ENCODE measurements at regions not wholly inside any gene's neighbourhood (a gene's known extent, or its start where the extent isn't known, plus 50 kb on each side); places are given as distances from the start of the nearest gene placed in this dataset.

GRCh38 chr12:3972576-3972975, 99.4 kb upstream of the PARP11 start:
- H2AK9ac ChIP-seq (replicated peaks; ENCODE audit: low read depth, low read length, poor library complexity): no peak overlapping the region
- no peaks in the 10 kb centered on the region for H4K20me1 ChIP-seq (ENCODE audit: insufficient read depth, low read length)
- H3K23ac ChIP-seq (ENCODE audit: low read depth, low read length): no peak overlapping the region
- no peak overlapping the region for H2AK5ac ChIP-seq (ENCODE audit: low read depth, low read length)
- CTCF ChIA-PET: no interaction called here
- in situ Hi-C loops (cut with MboI; ENCODE audit: low sequenced_read_pairs) (no loop called here), dilution Hi-C loops (cut with HindIII; ENCODE audit: low sequenced_read_pairs, unreplicated experiment) (no loop called here), intact Hi-C loops (cut with micrococcal nuclease) (loop anchor here (10.0 kb wide), 1 partner anchor 78 kb away; no protein-coding TSS in a partner anchor)
- no peak overlapping the region for H3K9ac ChIP-seq (ENCODE audit: low read depth, low read length)
- no peak for DNase-seq
- no peak overlapping the region for H3K4me3 ChIP-seq (ENCODE audit: insufficient read depth, low read depth, low read length)
- H2BK15ac ChIP-seq (ENCODE audit: low read depth, low read length): no peak overlapping the region
- H3K9me3 ChIP-seq (ENCODE audit: control insufficient read depth, insufficient read depth, low read length): no peaks in the 10 kb centered on the region
- H4K8ac ChIP-seq (ENCODE audit: low read depth in 2 of 2, low read length in 2 of 2): no peak overlapping the region
- no peak overlapping the region for H4K91ac ChIP-seq (ENCODE audit: insufficient read depth, low read depth, low read length)
- H3K14ac ChIP-seq (replicated peaks; ENCODE audit: low read depth, low read length): no peak overlapping the region
- POLR2A ChIA-PET (ENCODE audit: unreplicated experiment): no interaction called here
- H4K5ac ChIP-seq (ENCODE audit: low read depth, low read length): no peak overlapping the region
- BruUV-seq (replicated peaks): no TSS peak
- no peak overlapping the region for H3K18ac ChIP-seq (ENCODE audit: low read depth, low read length)
- no peaks in the 10 kb centered on the region for H3K79me1 ChIP-seq (ENCODE audit: low read depth in 1 of 2, low read length in 2 of 2)
- H3K4me1 ChIP-seq (ENCODE audit: control insufficient read depth, insufficient read depth, low read length): no peaks in the 10 kb centered on the region
- H3K56ac ChIP-seq (ENCODE audit: extremely low read depth, insufficient read depth, low read length): no peak overlapping the region
- H3K4ac ChIP-seq (ENCODE audit: low read depth, low read length): no peak overlapping the region
- no peak overlapping the region for H2BK120ac ChIP-seq (ENCODE audit: low read depth, low read length)
- WGBS, 2 experiments (ENCODE audit: extremely low coverage in 2 of 2, insufficient read length in 1 of 2): 24% methylated on average over 2 of the region's 4 CpGs; no CpG with 5 or more reads in 1 of the 2 experiments
- no peaks in the 10 kb centered on the region for H3K27me3 ChIP-seq (ENCODE audit: control insufficient read depth, insufficient read depth, low read length)
- H3K4me2 ChIP-seq (ENCODE audit: low read depth, low read length): no peak overlapping the region
- no peaks in the 10 kb centered on the region for H3K9me1 ChIP-seq (ENCODE audit: insufficient read depth, low read length)
- H3K27ac ChIP-seq (ENCODE audit: insufficient read depth, low read length): no peak overlapping the region
- H2AFZ ChIP-seq (replicated peaks; ENCODE audit: low read length, poor library complexity): no peak overlapping the region
- H3K36me3 ChIP-seq (ENCODE audit: control insufficient read depth, insufficient read depth, low read length): no peaks in the 10 kb centered on the region
- TF ChIP-seq CTCF (conservative IDR thresholded peaks at IDR 0.05; ENCODE audit: low read depth, low read length) (no peak), CEBPB (IDR thresholded peaks at IDR 0.05; ENCODE audit: low read depth, low read length) (no peak), CHD1 (IDR thresholded peaks at IDR 0.05; ENCODE audit: low read depth, low read length) (no peak), NFE2L2 (IDR thresholded peaks at IDR 0.05; ENCODE audit: low read depth, low read length) (no peak), FOS (IDR thresholded peaks at IDR 0.05; ENCODE audit: low read depth, low read length) (no peak), MAZ (IDR thresholded peaks at IDR 0.05; ENCODE audit: borderline replicate concordance, low read depth, low read length) (no peak), ELK1 (IDR thresholded peaks at IDR 0.05; ENCODE audit: borderline replicate concordance, low read depth, low read length) (no peak), USF2 (IDR thresholded peaks at IDR 0.05; ENCODE audit: low read depth, low read length) (no peak), RCOR1 (IDR thresholded peaks at IDR 0.05; ENCODE audit: insufficient replicate concordance, low read length) (no peak), RAD21 (IDR thresholded peaks at IDR 0.05; ENCODE audit: low read length) (no peak), RFX5 (IDR thresholded peaks at IDR 0.05; ENCODE audit: low read depth, low read length) (no peak), POLR2A (IDR thresholded peaks at IDR 0.05; ENCODE audit: low read depth, low read length) (no peak)
- no peak overlapping the region for H2BK5ac ChIP-seq (ENCODE audit: low read depth, low read length, poor library complexity, severe bottlenecking)
- no peak overlapping the region for H2BK20ac ChIP-seq (ENCODE audit: low read depth, low read length)
- ATAC-seq (ENCODE audit: low read depth): no peak

Measured in IMR-90 (cell line).